ENCODE measurements at regions not wholly inside any gene's neighbourhood (a gene's known extent, or its start where the extent isn't known, plus 50 kb on each side); places are given as distances from the start of the nearest gene placed in this dataset.

GRCh38 chr4:126202226-126202625, 887.5 kb downstream of the FAT4 start:
- no peaks in the 10 kb centered on the region for H3K4me1 ChIP-seq (ENCODE audit: control extremely low read depth in 1 of 4, control insufficient read depth in 4 of 4, insufficient read depth in 4 of 4, low read length in 3 of 4)
- peaks cover 0 to 3% (median 1%) of the 10 kb centered on the region in 5 experiments for H3K9me3 ChIP-seq (ENCODE audit: control extremely low read depth in 1 of 5, control insufficient read depth in 4 of 5, insufficient read depth in 2 of 5, low read depth in 1 of 5, low read length in 4 of 5)
- ChIA-PET CTCF (no interaction called here), POLR2A (no interaction called here)
- no peaks in the 10 kb centered on the region for H3K36me3 ChIP-seq (ENCODE audit: control insufficient read depth in 4 of 4, insufficient read depth in 4 of 4, low read length in 3 of 4)
- H3K4me3 ChIP-seq (ENCODE audit: control insufficient read depth in 1 of 7, extremely low read depth in 1 of 7, insufficient read depth in 4 of 7, low read depth in 2 of 7, low read length in 6 of 7), result no peak overlapping the region
- H3K27ac ChIP-seq (ENCODE audit: insufficient read depth in 1 of 2, low read depth in 1 of 2, low read length in 2 of 2, poor library complexity in 1 of 2, severe bottlenecking in 2 of 2), result no peak overlapping the region
- no peak for DNase-seq
- 100% methylated on average over 3 of the region's 3 CpGs for WGBS (ENCODE audit: insufficient coverage)
- H3K27me3 ChIP-seq (replicated peaks in 2 of 5; ENCODE audit: control insufficient read depth in 4 of 5, insufficient read depth in 5 of 5, low read length in 4 of 5), result no peaks in the 10 kb centered on the region

- DNase-seq, result no peak
- Histone ChIP-seq H3K9me3 (ENCODE audit: control extremely low read depth in 1 of 5, control insufficient read depth in 4 of 5, insufficient read depth in 2 of 5, low read depth in 1 of 5, low read length in 4 of 5) (no peaks in the 10 kb centered on the region), H3K36me3 (ENCODE audit: control insufficient read depth in 4 of 4, insufficient read depth in 4 of 4, low read length in 3 of 4) (no peaks in the 10 kb centered on the region), H3K4me3 (ENCODE audit: control insufficient read depth in 1 of 7, extremely low read depth in 1 of 7, insufficient read depth in 4 of 7, low read depth in 2 of 7, low read length in 6 of 7) (no peak overlapping the region), H3K27me3 (replicated peaks in 2 of 5; ENCODE audit: control insufficient read depth in 4 of 5, insufficient read depth in 5 of 5, low read length in 4 of 5) (no peaks in the 10 kb centered on the region), H3K27ac (ENCODE audit: insufficient read depth in 1 of 2, low read depth in 1 of 2, low read length in 2 of 2, poor library complexity in 1 of 2, severe bottlenecking in 2 of 2) (no peak overlapping the region), H3K4me1 (ENCODE audit: control extremely low read depth in 1 of 4, control insufficient read depth in 4 of 4, insufficient read depth in 4 of 4, low read length in 3 of 4) (no peaks in the 10 kb centered on the region)
- WGBS (ENCODE audit: insufficient coverage), result no CpG with 5 or more reads among the region's 3 CpGs
- POLR2A ChIA-PET, result no interaction called here
- CTCF ChIA-PET, result interaction anchor here (0.9 kb wide), 1 partner anchor 14 kb away, joined by 3 read pairs; no protein-coding TSS in a partner anchor
Measured at GRCh38 chr4:126207910-126208309, 893.2 kb downstream of the FAT4 start.

- no peaks in the 10 kb centered on the region for H3K4me1 ChIP-seq (ENCODE audit: control extremely low read depth in 1 of 4, control insufficient read depth in 4 of 4, insufficient read depth in 4 of 4, low read length in 3 of 4)
- no peak overlapping the region for H3K27ac ChIP-seq (ENCODE audit: insufficient read depth in 1 of 2, low read depth in 1 of 2, low read length in 2 of 2, poor library complexity in 1 of 2, severe bottlenecking in 2 of 2)
- H3K36me3 ChIP-seq (ENCODE audit: control insufficient read depth in 4 of 4, insufficient read depth in 4 of 4, low read length in 3 of 4), result no peaks in the 10 kb centered on the region
- 100% methylated on average over 3 of the region's 3 CpGs for WGBS (ENCODE audit: insufficient coverage)
- no peak overlapping the region for H3K4me3 ChIP-seq (ENCODE audit: control insufficient read depth in 1 of 7, extremely low read depth in 1 of 7, insufficient read depth in 4 of 7, low read depth in 2 of 7, low read length in 6 of 7)
- H3K27me3 ChIP-seq (replicated peaks in 2 of 5; ENCODE audit: control insufficient read depth in 4 of 5, insufficient read depth in 5 of 5, low read length in 4 of 5), result no peaks in the 10 kb centered on the region
- DNase-seq, result no peak
- POLR2A ChIA-PET, result no interaction called here
- CTCF ChIA-PET, result interaction anchor here (0.9 to 1.3 kb wide), 2 partner anchors 14 to 15 kb away, joined by 3 to 4 read pairs; no protein-coding TSS in a partner anchor
- no peaks in the 10 kb centered on the region for H3K9me3 ChIP-seq (ENCODE audit: control extremely low read depth in 1 of 5, control insufficient read depth in 4 of 5, insufficient read depth in 2 of 5, low read depth in 1 of 5, low read length in 4 of 5)
Measured at GRCh38 chr4:126209147-126209546, 894.4 kb downstream of the FAT4 start.

GRCh38 chr4:126213996-126214395, 899.2 kb downstream of the FAT4 start:
- Histone ChIP-seq H3K4me1 (ENCODE audit: control extremely low read depth in 1 of 4, control insufficient read depth in 4 of 4, insufficient read depth in 4 of 4, low read length in 3 of 4) (no peaks in the 10 kb centered on the region), H3K4me3 (ENCODE audit: control insufficient read depth in 1 of 7, extremely low read depth in 1 of 7, insufficient read depth in 4 of 7, low read depth in 2 of 7, low read length in 6 of 7) (no peak overlapping the region), H3K27me3 (replicated peaks in 2 of 5; ENCODE audit: control insufficient read depth in 4 of 5, insufficient read depth in 5 of 5, low read length in 4 of 5) (no peaks in the 10 kb centered on the region), H3K36me3 (ENCODE audit: control insufficient read depth in 4 of 4, insufficient read depth in 4 of 4, low read length in 3 of 4) (no peaks in the 10 kb centered on the region), H3K27ac (ENCODE audit: insufficient read depth in 1 of 2, low read depth in 1 of 2, low read length in 2 of 2, poor library complexity in 1 of 2, severe bottlenecking in 2 of 2) (no peak overlapping the region), H3K9me3 (ENCODE audit: control extremely low read depth in 1 of 5, control insufficient read depth in 4 of 5, insufficient read depth in 2 of 5, low read depth in 1 of 5, low read length in 4 of 5) (no peaks in the 10 kb centered on the region)
- no peak for DNase-seq
- WGBS (ENCODE audit: insufficient coverage), result 100% methylated on average over 2 of the region's 3 CpGs
- ChIA-PET CTCF (no interaction called here), POLR2A (no interaction called here)

- 88% methylated on average over 1 of the region's 1 CpG for WGBS (ENCODE audit: insufficient coverage)
- CTCF ChIA-PET, result no interaction called here
Measured at GRCh38 chr4:126215759-126216158, 901.0 kb downstream of the FAT4 start.

DNA sequence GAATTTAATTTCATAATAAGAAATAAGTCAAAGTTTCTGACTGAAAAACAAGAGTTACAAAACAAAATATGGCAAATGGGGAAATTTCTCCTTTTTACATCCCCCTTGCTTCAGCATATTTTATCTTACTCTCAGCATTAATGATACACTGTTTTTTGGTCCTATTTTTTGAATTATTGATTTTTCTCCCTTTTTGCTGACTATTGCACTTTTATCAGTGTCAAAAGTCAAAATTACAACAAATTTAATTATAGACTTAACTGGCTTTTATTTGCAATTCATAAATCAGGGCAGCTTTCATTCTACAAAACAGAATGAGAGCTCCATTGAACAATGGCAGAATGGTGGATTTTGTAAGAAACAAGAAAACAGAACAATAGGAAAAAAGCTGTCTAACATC, 901.9 kb downstream of the FAT4 start:
- ChIA-PET POLR2A (no interaction called here), CTCF (no interaction called here)
- H3K27ac ChIP-seq (ENCODE audit: insufficient read depth in 1 of 2, low read depth in 1 of 2, low read length in 2 of 2, poor library complexity in 1 of 2, severe bottlenecking in 2 of 2), result no peak overlapping the region
- no peaks in the 10 kb centered on the region for H3K9me3 ChIP-seq (ENCODE audit: control extremely low read depth in 1 of 5, control insufficient read depth in 4 of 5, insufficient read depth in 2 of 5, low read depth in 1 of 5, low read length in 4 of 5)
- no peaks in the 10 kb centered on the region for H3K27me3 ChIP-seq (replicated peaks in 2 of 5; ENCODE audit: control insufficient read depth in 4 of 5, insufficient read depth in 5 of 5, low read length in 4 of 5)
- DNase-seq, result no peak
- H3K36me3 ChIP-seq (ENCODE audit: control insufficient read depth in 4 of 4, insufficient read depth in 4 of 4, low read length in 3 of 4), result no peaks in the 10 kb centered on the region
- H3K4me1 ChIP-seq (ENCODE audit: control extremely low read depth in 1 of 4, control insufficient read depth in 4 of 4, insufficient read depth in 4 of 4, low read length in 3 of 4), result no peaks in the 10 kb centered on the region
- no peak overlapping the region for H3K4me3 ChIP-seq (ENCODE audit: control insufficient read depth in 1 of 7, extremely low read depth in 1 of 7, insufficient read depth in 4 of 7, low read depth in 2 of 7, low read length in 6 of 7)

More at GRCh38 chr4:126215759-126216158, 901.0 kb downstream of the FAT4 start:
- no peak for DNase-seq
- H3K27ac ChIP-seq (ENCODE audit: insufficient read depth in 1 of 2, low read depth in 1 of 2, low read length in 2 of 2, poor library complexity in 1 of 2, severe bottlenecking in 2 of 2), result no peak overlapping the region
- H3K4me3 ChIP-seq (ENCODE audit: control insufficient read depth in 1 of 7, extremely low read depth in 1 of 7, insufficient read depth in 4 of 7, low read depth in 2 of 7, low read length in 6 of 7), result no peak overlapping the region
- POLR2A ChIA-PET, result no interaction called here
- no peaks in the 10 kb centered on the region for H3K4me1 ChIP-seq (ENCODE audit: control extremely low read depth in 1 of 4, control insufficient read depth in 4 of 4, insufficient read depth in 4 of 4, low read length in 3 of 4)
- H3K36me3 ChIP-seq (ENCODE audit: control insufficient read depth in 4 of 4, insufficient read depth in 4 of 4, low read length in 3 of 4), result no peaks in the 10 kb centered on the region
- no peaks in the 10 kb centered on the region for H3K9me3 ChIP-seq (ENCODE audit: control extremely low read depth in 1 of 5, control insufficient read depth in 4 of 5, insufficient read depth in 2 of 5, low read depth in 1 of 5, low read length in 4 of 5)
- no peaks in the 10 kb centered on the region for H3K27me3 ChIP-seq (replicated peaks in 2 of 5; ENCODE audit: control insufficient read depth in 4 of 5, insufficient read depth in 5 of 5, low read length in 4 of 5)

- H3K4me3 ChIP-seq (ENCODE audit: control insufficient read depth in 1 of 7, extremely low read depth in 1 of 7, insufficient read depth in 4 of 7, low read depth in 2 of 7, low read length in 6 of 7), result no peak overlapping the region
- no peaks in the 10 kb centered on the region for H3K36me3 ChIP-seq (ENCODE audit: control insufficient read depth in 4 of 4, insufficient read depth in 4 of 4, low read length in 3 of 4)
- POLR2A ChIA-PET, result no interaction called here
- WGBS (ENCODE audit: insufficient coverage), result 100% methylated on average over 1 of the region's 3 CpGs
- no peak overlapping the region for H3K27ac ChIP-seq (ENCODE audit: insufficient read depth in 1 of 2, low read depth in 1 of 2, low read length in 2 of 2, poor library complexity in 1 of 2, severe bottlenecking in 2 of 2)
- no peaks in the 10 kb centered on the region for H3K9me3 ChIP-seq (ENCODE audit: control extremely low read depth in 1 of 5, control insufficient read depth in 4 of 5, insufficient read depth in 2 of 5, low read depth in 1 of 5, low read length in 4 of 5)
- no peaks in the 10 kb centered on the region for H3K27me3 ChIP-seq (replicated peaks in 2 of 5; ENCODE audit: control insufficient read depth in 4 of 5, insufficient read depth in 5 of 5, low read length in 4 of 5)
- no peaks in the 10 kb centered on the region for H3K4me1 ChIP-seq (ENCODE audit: control extremely low read depth in 1 of 4, control insufficient read depth in 4 of 4, insufficient read depth in 4 of 4, low read length in 3 of 4)
- DNase-seq, result no peak
- CTCF ChIA-PET, result no interaction called here
Measured at GRCh38 chr4:126221282-126221681, 906.5 kb downstream of the FAT4 start.
